GM18907 (cell line): ENCODE measurements at regions not wholly inside any gene's neighbourhood (a gene's known extent, or its start where the extent isn't known, plus 50 kb on each side); places are given as distances from the start of the nearest gene placed in this dataset.
"Not testable (repeated sequence)": the region's sequence is repeated elsewhere in the genome, so short reads cannot be mapped to it uniquely, and the experiment has no call there.

Experiments used
- ATAC-seq: cut with Tn5 transposase; IDR thresholded peaks from one replicate; pipeline ENCODE4 v1.9.1; 2021; ENCODE audit warnings: mild to moderate bottlenecking, moderate library complexity; ENCODE audit not compliant: unreplicated experiment

GRCh38 chr5:68070591-68071281 is 144.8 kb upstream of the PIK3R1 start:
- peak; percentile 97 for ATAC-seq

- no peak for ATAC-seq
Observed at GRCh38 chr5:68067976-68068603, 147.5 kb upstream of the PIK3R1 start.

GRCh38 chr5:68067291-68067690 is 148.3 kb upstream of the PIK3R1 start:
- ATAC-seq: no peak

GRCh38 chr5:68066277-68066955 is 149.1 kb upstream of the PIK3R1 start:
- ATAC-seq: no peak

- ATAC-seq: not testable (repeated sequence)
Observed at GRCh38 chr5:68065321-68065720, 150.2 kb upstream of the PIK3R1 start.

- no peak for ATAC-seq
Observed at GRCh38 chr5:68060382-68060781, 155.2 kb upstream of the PIK3R1 start.

- ATAC-seq: no peak
Observed at GRCh38 chr5:68057191-68057590, 158.4 kb upstream of the PIK3R1 start.

GRCh38 chr5:68055686-68056085 is 159.9 kb upstream of the PIK3R1 start:
- no peak for ATAC-seq

GRCh38 chr5:68054638-68055037 is 160.9 kb upstream of the PIK3R1 start:
- no peak for ATAC-seq

GRCh38 chr5:68053202-68053601 is 162.4 kb upstream of the PIK3R1 start:
- no peak for ATAC-seq

GRCh38 chr5:68049053-68049713 is 166.4 kb upstream of the PIK3R1 start:
- no peak for ATAC-seq

- ATAC-seq: no peak
Observed at GRCh38 chr5:68048516-68048915, 167.0 kb upstream of the PIK3R1 start.

GRCh38 chr5:68048054-68048453 is 167.5 kb upstream of the PIK3R1 start:
- not testable (repeated sequence) for ATAC-seq

GRCh38 chr5:68047035-68047434 is 168.5 kb upstream of the PIK3R1 start:
- no peak for ATAC-seq

GRCh38 chr5:68046445-68046844 is 169.1 kb upstream of the PIK3R1 start:
- ATAC-seq: no peak

GRCh38 chr5:68041293-68041692 is 174.3 kb upstream of the PIK3R1 start:
- peak; percentile 96 for ATAC-seq

- ATAC-seq: no peak
Observed at GRCh38 chr5:68037546-68037945, 178.0 kb upstream of the PIK3R1 start.

- no peak for ATAC-seq
Observed at GRCh38 chr5:68033961-68034571, 181.5 kb upstream of the PIK3R1 start.

GRCh38 chr5:68033029-68033428 is 182.5 kb upstream of the PIK3R1 start:
- no peak for ATAC-seq

- ATAC-seq: no peak
Observed at GRCh38 chr5:68032216-68032762, 183.3 kb upstream of the PIK3R1 start.
